Astrocyte (in vitro differentiated cells and primary cell): ENCODE measurements at regions not wholly inside any gene's neighbourhood (a gene's known extent, or its start where the extent isn't known, plus 50 kb on each side); places are given as distances from the start of the nearest gene placed in this dataset.

ENCODE experiments used
- DNase-seq: peaks from one replicate; pipeline ENCODE4 v3.0.0-alpha.2; 2010; ENCODE audit warnings: low read depth
- FAIRE-seq: peaks from 2 replicates; lab custom pipeline; 2011; peaks lifted over from hg19 to GRCh38; lab: Jason Lieb, UNC
- H2AFZ ChIP-seq: 2 replicates; pipeline ENCODE4 v1.6.0; 2012; ENCODE audit warnings: low read depth, low read length, inconsistent platforms
- H3K27ac ChIP-seq: 2 replicates; pipeline ENCODE4 v1.5.1; 2011; ENCODE audit warnings: low read depth, low read length, inconsistent platforms
- H3K27me3 ChIP-seq: 2 replicates; pipeline ENCODE4 v1.6.0; 2011; ENCODE audit warnings: low read length, inconsistent platforms; ENCODE audit not compliant: insufficient read depth
- H3K36me3 ChIP-seq: 2 replicates; pipeline ENCODE4 v1.5.1; 2011; ENCODE audit warnings: low read length, inconsistent platforms; ENCODE audit not compliant: insufficient read depth
- H3K4me1 ChIP-seq: 2 replicates; pipeline ENCODE4 v1.5.1; 2011; ENCODE audit warnings: low read length, inconsistent platforms; ENCODE audit not compliant: insufficient read depth
- H3K4me2 ChIP-seq: 2 replicates; pipeline ENCODE4 v1.6.0; 2012; ENCODE audit warnings: low read length, inconsistent platforms
- H3K4me3 ChIP-seq: 2 replicates; pipeline ENCODE4 v1.5.1; 2011; ENCODE audit warnings: low read depth, mild to moderate bottlenecking, low read length, inconsistent platforms; ENCODE audit not compliant: insufficient read depth
- H3K79me2 ChIP-seq: 2 replicates; pipeline ENCODE4 v1.6.0; 2012; ENCODE audit warnings: mild to moderate bottlenecking, low read length, inconsistent platforms; ENCODE audit not compliant: insufficient read depth
- H3K9ac ChIP-seq: 2 replicates; pipeline ENCODE4 v1.6.0; 2012; ENCODE audit warnings: mild to moderate bottlenecking, low read length, inconsistent platforms
- H3K9me3 ChIP-seq: 2 replicates; pipeline ENCODE4 v1.5.1; 2012; ENCODE audit warnings: low read depth, mild to moderate bottlenecking, low read length, inconsistent platforms; ENCODE audit not compliant: insufficient read depth
- H4K20me1 ChIP-seq: 2 replicates; pipeline ENCODE4 v1.6.0; 2012; ENCODE audit warnings: low read length, inconsistent platforms; ENCODE audit not compliant: insufficient read depth
- H3K27ac Mint-ChIP-seq: one replicate; pipeline ENCODE4 v1.8.0; 2021; ENCODE audit warnings: mild to moderate bottlenecking, mixed read lengths; ENCODE audit not compliant: unreplicated experiment
- H3K27me3 Mint-ChIP-seq: one replicate; pipeline ENCODE4 v1.8.0; 2021; ENCODE audit warnings: low read depth, mixed read lengths; ENCODE audit not compliant: unreplicated experiment
- H3K36me3 Mint-ChIP-seq: one replicate; pipeline ENCODE4 v1.8.0; 2021; ENCODE audit warnings: low read depth, mixed read lengths; ENCODE audit not compliant: unreplicated experiment
- H3K4me1 Mint-ChIP-seq: one replicate; pipeline ENCODE4 v1.8.0; 2021; ENCODE audit warnings: low read depth, mixed read lengths; ENCODE audit not compliant: unreplicated experiment
- H3K4me3 Mint-ChIP-seq: one replicate; pipeline ENCODE4 v1.8.0; 2021; ENCODE audit warnings: mild to moderate bottlenecking, moderate library complexity, mixed read lengths; ENCODE audit not compliant: unreplicated experiment
- H3K9me3 Mint-ChIP-seq: one replicate; pipeline ENCODE4 v1.8.0; 2021; ENCODE audit warnings: mild to moderate bottlenecking, mixed read lengths; ENCODE audit not compliant: unreplicated experiment
- EZH2 ChIP-seq: IDR thresholded peaks from 2 replicates; pipeline ENCODE4 v1.6.1; 2012; ENCODE audit warnings: mild to moderate bottlenecking, low read length, inconsistent platforms; ENCODE audit not compliant: insufficient read depth
- TF ChIP-seq, protein P1 (sequence below): IDR thresholded peaks from 2 replicates; pipeline ENCODE4 v1.5.1; 2011; ENCODE audit warnings: low read depth, mild to moderate bottlenecking, inconsistent platforms, low read length, moderate library complexity; ENCODE audit not compliant: insufficient read depth

DNA sequence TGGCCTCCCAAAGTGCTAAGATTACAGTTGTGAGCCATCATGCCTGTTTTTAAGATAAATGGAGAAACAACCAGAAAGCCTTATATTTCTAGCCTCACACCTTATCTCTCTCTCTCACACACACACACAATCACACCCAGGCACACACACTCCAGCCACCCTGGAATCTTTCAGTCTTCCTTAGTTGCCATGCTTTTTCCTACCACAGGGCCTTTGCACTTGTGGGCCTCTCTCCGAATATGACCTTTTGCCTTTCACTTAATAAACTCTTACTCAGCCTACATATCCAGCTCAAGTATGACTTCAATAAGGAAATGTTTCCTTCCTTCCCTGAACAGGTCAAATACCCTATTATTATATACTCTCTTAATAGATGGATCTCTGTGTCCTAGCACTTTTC is 290.7 kb downstream of the NFIB start:
- H3K36me3 ChIP-seq, result no peaks in the 10 kb centered on the region
- no peaks in the 10 kb centered on the region for H3K79me2 ChIP-seq
- no peak overlapping the region for H3K9ac ChIP-seq
- H3K4me2 ChIP-seq, result no peak overlapping the region
- Mint-ChIP-seq H3K9me3 (peaks cover 9% of the 10 kb centered on the region), H3K4me3 (no peak overlapping the region), H3K27ac (no peak overlapping the region), H3K27me3 (peaks cover 17% of the 10 kb centered on the region), H3K36me3 (no peaks in the 10 kb centered on the region), H3K4me1 (peaks cover 6% of the 10 kb centered on the region)
- H3K4me3 ChIP-seq, result no peak overlapping the region
- FAIRE-seq (no peak), DNase-seq (no peak)
- no peak overlapping the region for H3K27ac ChIP-seq
- peaks cover 12% of the 10 kb centered on the region for H3K27me3 ChIP-seq
- no peak overlapping the region for H2AFZ ChIP-seq
- TF ChIP-seq, protein P1, sequence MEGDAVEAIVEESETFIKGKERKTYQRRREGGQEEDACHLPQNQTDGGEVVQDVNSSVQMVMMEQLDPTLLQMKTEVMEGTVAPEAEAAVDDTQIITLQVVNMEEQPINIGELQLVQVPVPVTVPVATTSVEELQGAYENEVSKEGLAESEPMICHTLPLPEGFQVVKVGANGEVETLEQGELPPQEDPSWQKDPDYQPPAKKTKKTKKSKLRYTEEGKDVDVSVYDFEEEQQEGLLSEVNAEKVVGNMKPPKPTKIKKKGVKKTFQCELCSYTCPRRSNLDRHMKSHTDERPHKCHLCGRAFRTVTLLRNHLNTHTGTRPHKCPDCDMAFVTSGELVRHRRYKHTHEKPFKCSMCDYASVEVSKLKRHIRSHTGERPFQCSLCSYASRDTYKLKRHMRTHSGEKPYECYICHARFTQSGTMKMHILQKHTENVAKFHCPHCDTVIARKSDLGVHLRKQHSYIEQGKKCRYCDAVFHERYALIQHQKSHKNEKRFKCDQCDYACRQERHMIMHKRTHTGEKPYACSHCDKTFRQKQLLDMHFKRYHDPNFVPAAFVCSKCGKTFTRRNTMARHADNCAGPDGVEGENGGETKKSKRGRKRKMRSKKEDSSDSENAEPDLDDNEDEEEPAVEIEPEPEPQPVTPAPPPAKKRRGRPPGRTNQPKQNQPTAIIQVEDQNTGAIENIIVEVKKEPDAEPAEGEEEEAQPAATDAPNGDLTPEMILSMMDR, result no peak
- TF ChIP-seq EZH2, result no peak
- H4K20me1 ChIP-seq, result no peaks in the 10 kb centered on the region
- H3K4me1 ChIP-seq, result no peaks in the 10 kb centered on the region
- H3K9me3 ChIP-seq, result no peaks in the 10 kb centered on the region

GRCh38 chr9:14021871-14022525 is 291.9 kb downstream of the NFIB start:
- Histone ChIP-seq H3K36me3 (no peaks in the 10 kb centered on the region), H3K9me3 (no peaks in the 10 kb centered on the region), H4K20me1 (no peaks in the 10 kb centered on the region), H3K79me2 (no peaks in the 10 kb centered on the region), H3K9ac (no peak overlapping the region), H2AFZ (no peak overlapping the region), H3K27me3 (peaks cover 12% of the 10 kb centered on the region), H3K4me1 (no peaks in the 10 kb centered on the region), H3K27ac (no peak overlapping the region), H3K4me2 (no peak overlapping the region), H3K4me3 (no peak overlapping the region)
- DNase-seq (peak; percentile 75), FAIRE-seq (peak; percentile 63)
- Mint-ChIP-seq H3K27ac (no peak overlapping the region), H3K4me1 (peaks cover 6% of the 10 kb centered on the region), H3K9me3 (peaks cover 9% of the 10 kb centered on the region), H3K36me3 (no peaks in the 10 kb centered on the region), H3K4me3 (no peak overlapping the region), H3K27me3 (peaks cover 17% of the 10 kb centered on the region)
- TF ChIP-seq, protein P1, result no peak
- TF ChIP-seq EZH2, result no peak

GRCh38 chr9:14018081-14018480 is 295.9 kb downstream of the NFIB start:
- H3K4me3 ChIP-seq, result no peak overlapping the region
- peaks cover 13% of the 10 kb centered on the region for H3K27me3 Mint-ChIP-seq
- H3K27me3 ChIP-seq, result peaks cover 6% of the 10 kb centered on the region
- peaks cover 6% of the 10 kb centered on the region for H3K9me3 Mint-ChIP-seq
- H3K4me3 Mint-ChIP-seq, result no peak overlapping the region
- no peak overlapping the region for H3K4me2 ChIP-seq
- H2AFZ ChIP-seq, result no peak overlapping the region
- H3K9me3 ChIP-seq, result no peaks in the 10 kb centered on the region
- peak; percentile 86 for DNase-seq
- H3K36me3 Mint-ChIP-seq, result no peaks in the 10 kb centered on the region
- H3K4me1 Mint-ChIP-seq, result peaks cover 6% of the 10 kb centered on the region
- H3K27ac ChIP-seq, result no peak overlapping the region
- no peak for FAIRE-seq
- H4K20me1 ChIP-seq, result no peaks in the 10 kb centered on the region
- TF ChIP-seq, protein P1, result no peak
- TF ChIP-seq EZH2, result no peak
- H3K27ac Mint-ChIP-seq, result no peak overlapping the region
- H3K9ac ChIP-seq, result no peak overlapping the region
- no peaks in the 10 kb centered on the region for H3K36me3 ChIP-seq
- no peaks in the 10 kb centered on the region for H3K79me2 ChIP-seq
- H3K4me1 ChIP-seq, result no peaks in the 10 kb centered on the region
